ENCODE measurements at regions not wholly inside any gene's neighbourhood (a gene's known extent, or its start where the extent isn't known, plus 50 kb on each side); places are given as distances from the start of the nearest gene placed in this dataset.

GRCh38 chr5:165665735-165666400, 2160.4 kb downstream of the MAT2B start:
- Histone ChIP-seq H3K36me3 (ENCODE audit: control insufficient read depth, insufficient read depth, low read length) (no peaks in the 10 kb centered on the region), H3K27me3 (ENCODE audit: control insufficient read depth, insufficient read depth, low read length) (no peaks in the 10 kb centered on the region), H3K4me3 (ENCODE audit: low read depth, low read length) (no peak overlapping the region)
- TF ChIP-seq CTCF (IDR thresholded peaks at IDR 0.05; ENCODE audit: insufficient read depth, low read length, poor library complexity, severe bottlenecking) = no peak
- DNase-seq (ENCODE audit: low read depth) = no peak

GRCh38 chr5:165673499-165673898, 2168.1 kb downstream of the MAT2B start:
- no peak overlapping the region for H3K4me3 ChIP-seq (ENCODE audit: low read depth, low read length)
- H3K36me3 ChIP-seq (ENCODE audit: control insufficient read depth, insufficient read depth, low read length) = no peaks in the 10 kb centered on the region
- no peak for TF ChIP-seq CTCF (IDR thresholded peaks at IDR 0.05; ENCODE audit: insufficient read depth, low read length, poor library complexity, severe bottlenecking)
- no peaks in the 10 kb centered on the region for H3K27me3 ChIP-seq (ENCODE audit: control insufficient read depth, insufficient read depth, low read length)
- DNase-seq (ENCODE audit: low read depth) = no peak

- TF ChIP-seq CTCF (IDR thresholded peaks at IDR 0.05; ENCODE audit: insufficient read depth, low read length, poor library complexity, severe bottlenecking) = no peak
- Histone ChIP-seq H3K36me3 (ENCODE audit: control insufficient read depth, insufficient read depth, low read length) (no peaks in the 10 kb centered on the region), H3K4me3 (ENCODE audit: low read depth, low read length) (no peak overlapping the region), H3K27me3 (ENCODE audit: control insufficient read depth, insufficient read depth, low read length) (no peaks in the 10 kb centered on the region)
- DNase-seq (ENCODE audit: low read depth) = no peak
Measured at GRCh38 chr5:165695796-165696195, 2190.4 kb downstream of the MAT2B start.

GRCh38 chr5:165705960-165706359, 2200.5 kb downstream of the MAT2B start:
- Histone ChIP-seq H3K27me3 (ENCODE audit: control insufficient read depth, insufficient read depth, low read length) (no peaks in the 10 kb centered on the region), H3K36me3 (ENCODE audit: control insufficient read depth, insufficient read depth, low read length) (no peaks in the 10 kb centered on the region), H3K4me3 (ENCODE audit: low read depth, low read length) (no peak overlapping the region)
- no peak for DNase-seq (ENCODE audit: low read depth)
- no peak for TF ChIP-seq CTCF (IDR thresholded peaks at IDR 0.05; ENCODE audit: insufficient read depth, low read length, poor library complexity, severe bottlenecking)

- no peak for DNase-seq (ENCODE audit: low read depth)
- H3K4me3 ChIP-seq (ENCODE audit: low read depth, low read length) = no peak overlapping the region
- H3K36me3 ChIP-seq (ENCODE audit: control insufficient read depth, insufficient read depth, low read length) = no peaks in the 10 kb centered on the region
- no peaks in the 10 kb centered on the region for H3K27me3 ChIP-seq (ENCODE audit: control insufficient read depth, insufficient read depth, low read length)
- TF ChIP-seq CTCF (IDR thresholded peaks at IDR 0.05; ENCODE audit: insufficient read depth, low read length, poor library complexity, severe bottlenecking) = no peak
Measured at GRCh38 chr5:165712011-165712410, 2206.6 kb downstream of the MAT2B start.

GRCh38 chr5:165714598-165714997, 2209.2 kb downstream of the MAT2B start:
- no peak for TF ChIP-seq CTCF (IDR thresholded peaks at IDR 0.05; ENCODE audit: insufficient read depth, low read length, poor library complexity, severe bottlenecking)
- DNase-seq (ENCODE audit: low read depth) = no peak
- Histone ChIP-seq H3K27me3 (ENCODE audit: control insufficient read depth, insufficient read depth, low read length) (no peaks in the 10 kb centered on the region), H3K36me3 (ENCODE audit: control insufficient read depth, insufficient read depth, low read length) (no peaks in the 10 kb centered on the region), H3K4me3 (ENCODE audit: low read depth, low read length) (no peak overlapping the region)

Data from kidney epithelial cell (primary cell).